Uterus (tissue), 2 donors: ENCODE measurements at regions not wholly inside any gene's neighbourhood (a gene's known extent, or its start where the extent isn't known, plus 50 kb on each side); places are given as distances from the start of the nearest gene placed in this dataset.

Experiments
- POLR2A ChIP-seq, 2 donors: fragments of 450-650 bp; IDR thresholded peaks; one replicate each; pipeline ENCODE4 v1.6.1; 2016; ENCODE audit warnings: antibody characterized with exemption in 2 of 2, mild to moderate bottlenecking in 1 of 2, moderate library complexity in 1 of 2
- TF ChIP-seq, protein P1 (sequence below), 4 experiments: fragments of 200-600 bp in 2 of 4; fragments of 450-650 bp in 2 of 4; sonication (generic) in 2 of 4; IDR thresholded peaks; one replicate each; pipeline ENCODE4 v1.5.1; 2016 to 2019; ENCODE audit warnings: antibody characterized with exemption in 4 of 4, mild to moderate bottlenecking in 2 of 4, moderate library complexity in 1 of 4

DNA sequence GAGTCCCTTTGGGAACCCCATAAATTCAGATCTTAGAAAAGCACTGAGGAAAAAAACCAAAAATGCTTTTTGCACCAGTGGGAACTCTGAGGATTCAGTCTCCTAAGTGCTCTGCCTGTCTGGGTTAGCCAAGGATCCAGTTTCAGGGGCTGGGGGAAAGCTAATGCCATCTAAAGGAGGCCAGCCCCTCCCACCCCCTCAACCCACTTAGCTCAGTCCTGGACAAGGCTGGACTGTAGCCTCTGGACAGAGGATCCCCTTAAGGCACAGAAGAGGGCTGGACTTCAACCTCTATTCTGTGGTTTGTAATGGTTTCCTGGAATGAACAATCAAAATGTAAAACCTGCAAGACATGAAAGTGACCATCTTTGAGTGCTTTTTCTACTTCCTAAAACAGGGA lies 356.1 kb upstream of the ZFHX3 start:
- no peak for TF ChIP-seq POLR2A (IDR thresholded peaks at IDR 0.05)
- TF ChIP-seq, protein P1, sequence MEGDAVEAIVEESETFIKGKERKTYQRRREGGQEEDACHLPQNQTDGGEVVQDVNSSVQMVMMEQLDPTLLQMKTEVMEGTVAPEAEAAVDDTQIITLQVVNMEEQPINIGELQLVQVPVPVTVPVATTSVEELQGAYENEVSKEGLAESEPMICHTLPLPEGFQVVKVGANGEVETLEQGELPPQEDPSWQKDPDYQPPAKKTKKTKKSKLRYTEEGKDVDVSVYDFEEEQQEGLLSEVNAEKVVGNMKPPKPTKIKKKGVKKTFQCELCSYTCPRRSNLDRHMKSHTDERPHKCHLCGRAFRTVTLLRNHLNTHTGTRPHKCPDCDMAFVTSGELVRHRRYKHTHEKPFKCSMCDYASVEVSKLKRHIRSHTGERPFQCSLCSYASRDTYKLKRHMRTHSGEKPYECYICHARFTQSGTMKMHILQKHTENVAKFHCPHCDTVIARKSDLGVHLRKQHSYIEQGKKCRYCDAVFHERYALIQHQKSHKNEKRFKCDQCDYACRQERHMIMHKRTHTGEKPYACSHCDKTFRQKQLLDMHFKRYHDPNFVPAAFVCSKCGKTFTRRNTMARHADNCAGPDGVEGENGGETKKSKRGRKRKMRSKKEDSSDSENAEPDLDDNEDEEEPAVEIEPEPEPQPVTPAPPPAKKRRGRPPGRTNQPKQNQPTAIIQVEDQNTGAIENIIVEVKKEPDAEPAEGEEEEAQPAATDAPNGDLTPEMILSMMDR (IDR thresholded peaks at IDR 0.05): no peak
